Suprapubic skin (tissue), 4 donors: ENCODE measurements at regions not wholly inside any gene's neighbourhood (a gene's known extent, or its start where the extent isn't known, plus 50 kb on each side); places are given as distances from the start of the nearest gene placed in this dataset.

Experiments
- DNase-seq, 2 donors: peaks; one replicate each; pipeline ENCODE4 v3.0.0-alpha.2; 2019; ENCODE audit warnings: low spot score in 2 of 2
- H3K27ac ChIP-seq: fragments of 200-600 bp; sonication (generic); one replicate; pipeline ENCODE4 v1.5.1; 2019
- H3K27me3 ChIP-seq: fragments of 200-600 bp; sonication (generic); one replicate; pipeline ENCODE4 v1.5.1; 2019
- H3K36me3 ChIP-seq: fragments of 200-600 bp; sonication (generic); one replicate; pipeline ENCODE4 v1.5.1; 2019
- H3K4me1 ChIP-seq: fragments of 200-600 bp; sonication (generic); one replicate; pipeline ENCODE4 v1.5.1; 2019
- H3K4me3 ChIP-seq: fragments of 200-600 bp; sonication (generic); one replicate; pipeline ENCODE4 v1.5.1; 2019; ENCODE audit warnings: mild to moderate bottlenecking
- H3K9me3 ChIP-seq: fragments of 200-600 bp; sonication (generic); one replicate; pipeline ENCODE4 v1.5.1; 2019
- EP300 ChIP-seq: sonication (generic); formaldehyde crosslinking; IDR thresholded peaks from one replicate; pipeline ENCODE4 v1.6.1; 2017; ENCODE audit warnings: antibody characterized with exemption
- POLR2A ChIP-seq, 2 donors: fragments of 450-650 bp; IDR thresholded peaks; one replicate each; pipeline ENCODE4 v1.6.1; 2017; ENCODE audit warnings: antibody characterized with exemption in 2 of 2, mild to moderate bottlenecking in 2 of 2, moderate library complexity in 2 of 2
- POLR2AphosphoS5 ChIP-seq, 3 donors: sonication (generic); formaldehyde crosslinking; IDR thresholded peaks; one replicate each; pipeline ENCODE4 v1.6.1; 2017; ENCODE audit warnings: antibody characterized with exemption in 3 of 3
- WGBS: methylation state at CpG from one replicate; pipeline ENCODE4 v1.1.5; 2018; 5-methylcytosine and 5-hydroxymethylcytosine counted together
- TF ChIP-seq, protein P1 (sequence below), 2 donors: fragments of 200-600 bp in 1 of 2; fragments of 450-650 bp in 1 of 2; sonication (generic) in 1 of 2; IDR thresholded peaks; one replicate each; pipeline ENCODE4 v1.5.1; 2016 to 2019; ENCODE audit warnings: antibody characterized with exemption in 2 of 2, mild to moderate bottlenecking in 1 of 2, moderate library complexity in 1 of 2

DNA sequence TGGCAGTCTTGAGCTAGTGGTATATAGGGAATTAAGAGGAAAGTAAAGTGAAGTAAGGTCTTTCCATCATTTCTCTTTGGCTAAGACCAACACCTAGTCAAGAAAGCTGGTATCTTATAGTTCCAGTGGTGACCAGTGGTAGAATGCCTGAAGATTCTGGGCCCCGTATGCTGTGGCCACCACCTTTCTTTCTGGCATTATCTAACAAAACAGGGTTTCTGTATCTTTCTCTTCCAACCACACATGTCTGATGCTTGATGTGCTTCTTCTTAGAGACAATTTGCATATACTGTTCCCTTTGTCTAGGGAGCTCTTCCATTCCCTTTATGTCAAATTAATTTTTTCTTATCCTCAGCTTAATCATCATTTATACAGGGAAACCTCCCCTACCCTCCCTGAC is 109.9 kb upstream of the SSBP2 start:
- H3K27me3 ChIP-seq, result no peaks in the 10 kb centered on the region
- peaks cover 8% of the 10 kb centered on the region for H3K4me1 ChIP-seq
- TF ChIP-seq POLR2AphosphoS5 (IDR thresholded peaks at IDR 0.05) (no peak), POLR2A (IDR thresholded peaks at IDR 0.05) (no peak), EP300 (no peak)
- TF ChIP-seq, protein P1, sequence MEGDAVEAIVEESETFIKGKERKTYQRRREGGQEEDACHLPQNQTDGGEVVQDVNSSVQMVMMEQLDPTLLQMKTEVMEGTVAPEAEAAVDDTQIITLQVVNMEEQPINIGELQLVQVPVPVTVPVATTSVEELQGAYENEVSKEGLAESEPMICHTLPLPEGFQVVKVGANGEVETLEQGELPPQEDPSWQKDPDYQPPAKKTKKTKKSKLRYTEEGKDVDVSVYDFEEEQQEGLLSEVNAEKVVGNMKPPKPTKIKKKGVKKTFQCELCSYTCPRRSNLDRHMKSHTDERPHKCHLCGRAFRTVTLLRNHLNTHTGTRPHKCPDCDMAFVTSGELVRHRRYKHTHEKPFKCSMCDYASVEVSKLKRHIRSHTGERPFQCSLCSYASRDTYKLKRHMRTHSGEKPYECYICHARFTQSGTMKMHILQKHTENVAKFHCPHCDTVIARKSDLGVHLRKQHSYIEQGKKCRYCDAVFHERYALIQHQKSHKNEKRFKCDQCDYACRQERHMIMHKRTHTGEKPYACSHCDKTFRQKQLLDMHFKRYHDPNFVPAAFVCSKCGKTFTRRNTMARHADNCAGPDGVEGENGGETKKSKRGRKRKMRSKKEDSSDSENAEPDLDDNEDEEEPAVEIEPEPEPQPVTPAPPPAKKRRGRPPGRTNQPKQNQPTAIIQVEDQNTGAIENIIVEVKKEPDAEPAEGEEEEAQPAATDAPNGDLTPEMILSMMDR (IDR thresholded peaks at IDR 0.05), result no peak
- no peaks in the 10 kb centered on the region for H3K36me3 ChIP-seq
- no peak overlapping the region for H3K27ac ChIP-seq
- WGBS, result 100% methylated on average over 1 of the region's 1 CpG
- H3K9me3 ChIP-seq, result no peaks in the 10 kb centered on the region
- no peak overlapping the region for H3K4me3 ChIP-seq
- DNase-seq, result no peak

DNA sequence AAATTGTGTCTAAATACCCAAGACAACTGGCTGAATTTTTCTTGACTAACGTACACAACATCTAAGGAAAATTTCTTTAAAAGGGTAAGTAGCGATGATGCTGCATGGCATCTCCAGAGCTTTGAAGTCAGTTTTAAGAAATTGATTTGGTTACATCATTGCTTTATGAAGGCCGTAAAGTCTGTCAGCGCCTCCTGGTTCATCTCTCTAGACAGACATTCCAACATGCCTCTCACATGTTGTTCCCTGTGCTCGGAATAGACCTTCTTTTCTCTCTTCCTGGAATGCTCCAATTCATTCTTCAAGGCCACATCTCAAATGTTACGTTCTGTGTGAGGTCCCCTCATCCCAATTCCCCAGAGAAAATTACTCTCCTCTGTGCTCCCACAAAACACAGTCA is 108.7 kb upstream of the SSBP2 start:
- no peak overlapping the region for H3K27ac ChIP-seq
- WGBS, result 74% methylated on average over 6 of the region's 6 CpGs
- H3K4me1 ChIP-seq, result peaks cover 12% of the 10 kb centered on the region
- TF ChIP-seq POLR2A (IDR thresholded peaks at IDR 0.05), result no peak
- no peak for TF ChIP-seq POLR2AphosphoS5 (IDR thresholded peaks at IDR 0.05)
- TF ChIP-seq, protein P1 (IDR thresholded peaks at IDR 0.05), result no peak
- no peak for TF ChIP-seq EP300
- no peaks in the 10 kb centered on the region for H3K36me3 ChIP-seq
- H3K4me3 ChIP-seq, result no peak overlapping the region
- no peak for DNase-seq
- no peaks in the 10 kb centered on the region for H3K9me3 ChIP-seq
- no peaks in the 10 kb centered on the region for H3K27me3 ChIP-seq

DNA sequence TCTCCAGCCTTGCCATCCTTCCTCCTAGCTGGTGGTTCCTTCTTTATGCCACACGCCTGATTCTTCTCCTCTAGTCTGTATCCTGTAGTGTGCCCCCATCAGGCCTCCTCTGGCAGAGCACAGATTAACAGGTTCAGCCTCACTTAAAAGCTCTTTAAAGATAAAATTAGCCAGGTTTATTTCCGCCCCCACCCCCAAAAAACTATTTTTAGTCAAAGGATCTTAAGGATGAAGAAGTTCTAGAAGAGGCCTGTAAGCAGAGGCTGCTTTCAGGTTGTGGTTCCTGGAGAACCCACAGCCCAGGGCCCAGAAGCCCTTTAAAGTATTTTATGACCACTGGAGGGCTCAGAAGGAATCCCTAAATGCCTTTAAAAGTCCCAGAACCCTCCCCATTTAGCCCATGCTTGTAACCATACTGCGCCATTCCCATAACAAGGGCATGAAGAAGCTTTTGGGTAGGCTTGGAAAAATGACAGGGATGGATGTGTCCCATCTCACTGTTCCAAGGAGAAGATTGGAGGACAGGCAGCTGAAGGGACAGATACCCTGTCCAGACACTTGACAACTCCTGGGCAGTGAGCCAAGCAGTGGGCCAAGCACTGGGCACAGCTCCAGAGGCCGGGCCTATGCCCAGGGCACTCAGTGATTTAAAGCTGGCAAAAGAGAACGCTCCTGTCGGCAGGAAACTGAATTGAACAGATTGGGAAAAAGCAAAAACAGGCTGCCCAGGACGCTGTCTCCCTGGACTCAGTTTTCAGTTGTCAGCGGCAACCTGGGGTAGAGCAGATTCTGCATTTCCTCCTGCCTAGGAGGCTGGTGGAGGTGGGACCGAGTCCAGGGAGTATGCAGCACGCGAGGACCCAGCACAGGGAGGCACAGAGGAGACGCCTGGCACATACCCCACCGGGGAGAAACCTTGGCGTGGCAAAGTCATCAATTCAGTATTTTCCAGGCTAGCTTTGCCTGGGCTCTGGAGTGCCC is 106.3 kb upstream of the SSBP2 start:
- WGBS, result 37% methylated on average over 14 of the region's 14 CpGs
- Histone ChIP-seq H3K27ac (no peak overlapping the region), H3K27me3 (no peaks in the 10 kb centered on the region), H3K36me3 (no peaks in the 10 kb centered on the region), H3K4me3 (no peak overlapping the region), H3K4me1 (peaks cover 36% of the 10 kb centered on the region), H3K9me3 (no peaks in the 10 kb centered on the region)
- DNase-seq, result peak in 1 of 2 donors; percentile 70
- TF ChIP-seq POLR2A (IDR thresholded peaks at IDR 0.05), result no peak
- TF ChIP-seq, protein P1 (IDR thresholded peaks at IDR 0.05), result peak in 1 of 2 donors; percentile 6

DNA sequence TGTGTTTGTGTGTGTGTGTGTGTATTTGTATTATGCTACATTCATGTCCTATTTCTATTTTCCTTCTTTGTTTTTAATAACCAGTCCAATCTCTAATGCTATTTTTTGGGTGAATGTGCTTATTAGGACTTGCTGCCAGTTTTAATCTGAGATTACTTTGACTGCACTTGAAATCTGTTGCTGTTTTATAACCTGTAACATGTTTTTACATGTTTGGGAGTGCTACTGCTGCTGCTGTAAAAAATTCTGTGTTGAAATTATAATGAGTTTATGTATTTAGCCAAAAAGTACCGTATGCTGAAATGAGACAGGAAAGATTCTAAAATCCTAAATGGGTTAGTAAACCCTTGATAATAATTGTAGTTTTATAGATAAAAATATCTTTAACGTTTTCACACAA is 104.7 kb upstream of the SSBP2 start:
- Histone ChIP-seq H3K27ac (peak overlapping the region; percentile 2), H3K4me3 (no peak overlapping the region), H3K4me1 (peaks cover 47% of the 10 kb centered on the region), H3K36me3 (no peaks in the 10 kb centered on the region), H3K9me3 (no peaks in the 10 kb centered on the region), H3K27me3 (no peaks in the 10 kb centered on the region)
- TF ChIP-seq, protein P1 (IDR thresholded peaks at IDR 0.05), result no peak
- no peak for TF ChIP-seq POLR2A (IDR thresholded peaks at IDR 0.05)
- TF ChIP-seq POLR2AphosphoS5 (IDR thresholded peaks at IDR 0.05), result no peak
- TF ChIP-seq EP300, result no peak
- 39% methylated on average over 2 of the region's 2 CpGs for WGBS
- no peak for DNase-seq

DNA sequence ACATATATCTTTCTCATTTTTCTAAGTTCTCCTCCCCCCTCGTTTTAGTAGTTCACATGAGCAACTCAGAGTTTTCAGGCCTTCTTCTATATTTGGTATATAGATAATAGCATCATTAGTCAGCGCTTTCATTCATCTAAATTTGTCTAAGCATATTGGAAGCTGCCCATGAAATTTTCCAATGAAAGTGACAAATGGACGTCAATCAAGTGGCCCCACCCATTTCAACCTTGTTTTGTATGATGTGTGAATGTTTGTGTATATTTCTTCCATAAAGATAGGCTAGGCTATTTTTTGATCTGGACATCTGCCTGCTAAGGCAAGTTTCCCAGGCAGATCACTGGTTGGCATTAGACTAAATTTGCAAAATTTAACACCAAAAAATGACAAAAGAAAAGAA is 104.0 kb upstream of the SSBP2 start:
- no peak for DNase-seq
- Histone ChIP-seq H3K4me1 (peaks cover 54% of the 10 kb centered on the region), H3K27me3 (no peaks in the 10 kb centered on the region), H3K27ac (peak overlapping the region; percentile 2), H3K36me3 (no peaks in the 10 kb centered on the region), H3K4me3 (no peak overlapping the region), H3K9me3 (no peaks in the 10 kb centered on the region)
- WGBS, result 48% methylated on average over 3 of the region's 3 CpGs
- TF ChIP-seq, protein P1 (IDR thresholded peaks at IDR 0.05), result no peak
- TF ChIP-seq POLR2AphosphoS5 (IDR thresholded peaks at IDR 0.05), result no peak
- no peak for TF ChIP-seq EP300
- TF ChIP-seq POLR2A (IDR thresholded peaks at IDR 0.05), result no peak
